ENCODE measurements at regions not wholly inside any gene's neighbourhood (a gene's known extent, or its start where the extent isn't known, plus 50 kb on each side); places are given as distances from the start of the nearest gene placed in this dataset.
"Not testable (repeated sequence)": the region's sequence is repeated elsewhere in the genome, so short reads cannot be mapped to it uniquely, and the experiment has no call there.

DNA sequence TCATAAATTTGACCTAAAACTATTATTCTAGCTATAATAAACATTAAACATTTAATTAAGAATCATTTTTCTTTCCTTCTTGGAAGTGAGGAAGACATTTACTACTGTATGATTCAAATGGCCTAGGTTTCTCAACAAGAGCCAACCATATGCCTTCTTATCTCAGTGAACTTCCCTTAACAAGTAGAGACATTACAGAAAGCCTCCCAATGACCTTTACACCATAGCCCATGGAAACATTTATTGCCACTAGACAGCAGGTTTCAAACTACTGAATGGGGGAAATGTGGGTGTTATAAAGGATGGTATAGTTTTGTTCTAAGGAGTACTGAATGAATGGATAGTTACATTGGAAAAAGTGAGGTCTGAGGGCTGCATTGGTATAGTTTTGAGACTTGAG, 349.4 kb upstream of the SPRED2 start:
- no peak for DNase-seq

GRCh38 chr2:65779021-65779420, 346.6 kb upstream of the SPRED2 start:
- no peak for DNase-seq

GRCh38 chr2:65778137-65778536, 345.7 kb upstream of the SPRED2 start:
- DNase-seq = no peak

- no peak for DNase-seq
Measured at GRCh38 chr2:65775839-65776238, 343.4 kb upstream of the SPRED2 start.

GRCh38 chr2:65767946-65768345, 335.5 kb upstream of the SPRED2 start:
- DNase-seq = no peak

- DNase-seq = no peak
Measured at GRCh38 chr2:65766768-65767267, 334.4 kb upstream of the SPRED2 start.

- DNase-seq = no peak
Measured at GRCh38 chr2:65765376-65765775, 333.0 kb upstream of the SPRED2 start.

- no peak for DNase-seq
Measured at GRCh38 chr2:65762068-65762467, 329.7 kb upstream of the SPRED2 start.

DNA sequence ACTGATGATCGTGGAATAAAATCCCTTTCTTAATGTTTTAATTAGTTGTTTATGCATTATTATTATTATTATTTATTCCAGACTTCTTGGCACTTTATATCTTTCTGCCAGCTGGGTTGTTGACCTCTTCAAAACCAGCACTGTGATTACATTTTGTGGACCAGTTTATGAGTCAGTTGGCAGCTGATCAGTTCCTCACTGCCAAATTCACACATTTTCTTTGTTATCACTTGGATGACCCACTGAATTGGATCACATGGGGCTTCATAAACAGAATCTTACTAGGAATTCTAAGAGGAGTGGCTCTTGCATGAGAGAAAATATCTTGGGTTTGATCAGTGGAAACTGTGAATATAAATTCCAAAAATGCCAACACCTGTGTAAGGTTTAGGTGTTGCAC, 321.8 kb upstream of the SPRED2 start:
- no peak for DNase-seq

DNA sequence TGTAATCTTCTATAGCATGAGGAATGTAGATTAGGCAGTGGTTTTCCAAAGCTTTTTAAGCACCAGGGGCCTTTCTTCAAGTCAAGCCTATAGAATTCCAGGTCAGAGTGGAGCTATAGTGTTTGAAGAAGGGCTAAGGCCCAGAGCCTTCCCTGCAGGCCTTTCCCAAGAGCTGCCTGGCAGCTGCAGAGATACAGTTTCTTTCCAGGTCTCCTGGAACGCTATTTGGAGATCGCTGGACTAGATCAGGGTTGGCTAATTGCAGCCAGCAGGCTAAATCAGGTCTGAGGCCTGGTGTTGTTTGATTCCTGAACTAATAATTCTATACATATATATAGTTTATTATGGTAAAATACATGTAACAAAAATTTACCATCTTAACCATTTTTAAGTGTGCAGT, 319.0 kb upstream of the SPRED2 start:
- DNase-seq = no peak

GRCh38 chr2:65749545-65749944, 317.1 kb upstream of the SPRED2 start:
- DNase-seq = no peak

DNA sequence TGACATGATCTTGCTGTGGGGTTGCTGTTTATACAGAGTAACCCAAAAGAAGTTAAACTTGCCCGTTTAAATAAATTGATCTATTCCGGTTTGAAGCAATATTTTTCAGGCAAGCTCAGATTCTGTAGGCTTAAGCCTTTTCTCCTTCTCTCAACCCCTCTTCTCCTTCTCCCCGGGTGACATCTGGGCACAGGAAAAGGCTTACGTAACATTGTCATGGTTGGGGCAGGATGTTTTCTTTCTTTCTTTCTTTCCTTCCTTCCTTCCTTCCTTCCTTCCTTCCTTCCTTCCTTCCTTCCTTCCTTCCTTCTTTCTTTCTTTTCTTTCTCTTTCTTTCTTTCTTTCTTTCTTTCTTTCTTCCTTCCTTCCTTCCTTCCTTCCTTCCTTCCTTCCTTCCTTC, 315.5 kb upstream of the SPRED2 start:
- not testable (repeated sequence) for DNase-seq

DNA sequence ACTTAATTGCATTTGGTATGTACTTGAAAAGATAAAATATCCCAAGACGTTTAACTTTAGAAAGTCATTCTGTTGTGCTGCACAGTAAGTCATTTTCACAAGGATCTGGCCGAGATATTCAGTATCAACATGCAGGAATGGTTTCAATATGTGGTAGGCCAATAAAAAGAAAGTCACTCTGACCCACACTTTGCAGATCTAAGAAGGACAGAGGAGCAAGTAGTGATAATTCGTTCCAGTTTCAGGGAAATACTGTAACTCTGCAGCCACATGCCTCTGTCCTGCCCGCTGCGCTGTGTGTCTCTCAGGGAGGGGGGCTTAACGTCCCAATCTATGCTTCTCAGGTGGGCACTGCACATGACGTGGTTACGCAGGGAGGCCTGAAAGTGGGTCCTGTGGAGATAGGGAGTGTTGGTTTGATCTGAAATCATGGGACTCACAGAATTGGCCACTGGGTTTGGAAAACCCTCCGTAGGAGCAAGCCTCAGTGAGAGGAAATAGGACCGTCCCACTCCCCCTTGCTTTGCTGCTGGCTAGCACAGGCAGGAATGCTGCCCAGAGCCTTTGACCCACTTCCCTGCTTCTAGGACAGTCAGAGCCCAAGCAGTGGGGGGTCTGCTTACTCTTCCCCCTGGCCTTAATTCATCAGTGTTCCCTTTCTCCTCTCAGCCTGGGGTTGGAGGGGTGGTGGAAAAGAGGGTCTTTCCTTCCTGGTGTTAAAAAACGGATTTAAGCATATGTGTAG, 314.7 kb upstream of the SPRED2 start:
- no peak for DNase-seq

- no peak for DNase-seq
Measured at GRCh38 chr2:65744477-65745200, 312.2 kb upstream of the SPRED2 start.

GRCh38 chr2:65742977-65743376, 310.6 kb upstream of the SPRED2 start:
- DNase-seq = no peak

- DNase-seq = no peak
Measured at GRCh38 chr2:65739927-65740326, 307.5 kb upstream of the SPRED2 start.

GRCh38 chr2:65737452-65738011, 305.1 kb upstream of the SPRED2 start:
- no peak for DNase-seq

DNA sequence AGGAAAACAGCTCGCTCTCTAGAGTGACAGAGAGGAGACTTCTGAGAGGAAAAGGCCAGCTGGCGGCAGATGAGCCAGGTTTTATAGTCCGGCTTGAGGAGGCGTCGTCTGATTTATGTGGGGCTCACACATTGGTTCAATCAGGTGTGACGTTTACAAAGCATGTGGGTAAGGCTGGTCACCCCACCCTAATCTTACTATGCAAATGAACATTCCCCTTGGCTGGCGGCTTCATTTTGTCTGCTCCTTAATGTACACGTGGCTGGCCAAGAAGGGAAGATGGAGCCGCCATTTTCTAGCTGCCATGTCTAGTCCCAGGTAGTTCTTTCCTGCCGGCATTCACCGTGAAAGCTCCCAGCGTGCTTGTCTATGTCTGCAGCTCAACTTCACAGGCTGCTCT, 299.1 kb upstream of the SPRED2 start:
- no peak for DNase-seq

GRCh38 chr2:65730186-65730585, 297.8 kb upstream of the SPRED2 start:
- no peak for DNase-seq

GRCh38 chr2:65729246-65729645, 296.8 kb upstream of the SPRED2 start:
- DNase-seq = no peak

DNA sequence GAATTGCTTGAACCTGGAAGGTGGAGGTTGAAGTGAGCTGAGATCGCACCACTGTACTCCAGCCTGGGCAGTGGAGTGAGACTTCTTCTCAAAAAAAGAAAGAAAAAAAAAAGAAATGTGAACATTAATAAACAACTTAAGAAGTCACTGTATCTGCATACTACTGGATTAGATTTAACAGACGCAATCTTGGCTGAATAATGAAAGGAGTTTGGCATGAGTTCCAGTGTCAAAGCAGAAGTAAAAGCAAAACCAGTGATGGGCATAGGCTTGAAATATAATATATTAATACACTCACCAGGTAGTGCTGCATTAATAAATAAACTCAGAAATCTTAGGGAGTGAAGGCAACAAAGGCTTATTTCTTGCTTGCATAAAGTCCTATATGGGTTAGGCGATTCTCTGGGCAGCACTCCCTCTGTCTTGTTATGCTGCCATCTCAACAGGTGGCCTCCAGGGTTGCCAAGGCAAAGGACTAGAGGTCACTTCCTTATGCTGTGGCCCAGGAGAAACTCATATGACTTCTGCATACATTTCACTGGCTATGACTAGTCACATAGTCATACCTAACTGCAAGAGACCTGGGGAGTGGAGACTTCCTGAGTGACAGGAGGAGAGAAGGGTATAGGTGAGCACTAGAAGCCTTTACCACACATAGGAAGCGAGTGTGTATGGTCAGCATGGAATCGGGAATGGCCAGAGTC, 296.2 kb upstream of the SPRED2 start:
- peak in 3 of 4 experiments; percentile 6 to 16 (median 12) for DNase-seq

DNA sequence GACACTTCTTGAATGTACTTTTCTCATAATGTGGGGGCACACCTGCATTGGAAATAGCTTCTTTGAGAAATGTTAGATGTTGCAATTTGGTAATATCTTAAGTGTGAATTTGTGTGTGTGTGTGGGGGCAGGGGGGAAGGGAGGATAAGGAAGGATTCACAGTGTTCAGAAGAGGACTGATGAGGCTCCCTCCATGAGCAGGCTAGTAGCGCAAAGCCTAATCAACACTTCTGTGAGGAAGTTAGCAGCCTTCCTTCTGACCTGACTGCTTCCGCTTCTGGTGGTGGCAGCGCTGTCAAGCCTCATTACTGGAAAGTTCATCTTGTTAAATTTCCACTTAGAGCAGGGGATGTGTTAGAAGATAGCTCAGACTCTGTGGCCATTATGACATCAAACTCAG, 295.4 kb upstream of the SPRED2 start:
- DNase-seq = peak; percentile 12 to 55 (median 38)

- peak; percentile 15 to 77 (median 48) for DNase-seq
Measured at GRCh38 chr2:65727381-65727780, 295.0 kb upstream of the SPRED2 start.

All from suppressor macrophage (primary cell).